Stimulated activated CD4-positive, alpha-beta T cell treated with anti-CD3 and anti-CD28 coated beads, Interleukin-15, amount 100 ng/mL, for 24 hours (primary cell): ENCODE measurements at regions not wholly inside any gene's neighbourhood (a gene's known extent, or its start where the extent isn't known, plus 50 kb on each side); places are given as distances from the start of the nearest gene placed in this dataset.

Experiments
- DNase-seq: peaks from one replicate; pipeline ENCODE4 v3.0.0-alpha.2; 2020

GRCh38 chr10:88062385-88062784 lies 199.0 kb downstream of the PTEN start:
- no peak for DNase-seq

GRCh38 chr10:88062798-88063472 lies 199.5 kb downstream of the PTEN start:
- no peak for DNase-seq

DNA sequence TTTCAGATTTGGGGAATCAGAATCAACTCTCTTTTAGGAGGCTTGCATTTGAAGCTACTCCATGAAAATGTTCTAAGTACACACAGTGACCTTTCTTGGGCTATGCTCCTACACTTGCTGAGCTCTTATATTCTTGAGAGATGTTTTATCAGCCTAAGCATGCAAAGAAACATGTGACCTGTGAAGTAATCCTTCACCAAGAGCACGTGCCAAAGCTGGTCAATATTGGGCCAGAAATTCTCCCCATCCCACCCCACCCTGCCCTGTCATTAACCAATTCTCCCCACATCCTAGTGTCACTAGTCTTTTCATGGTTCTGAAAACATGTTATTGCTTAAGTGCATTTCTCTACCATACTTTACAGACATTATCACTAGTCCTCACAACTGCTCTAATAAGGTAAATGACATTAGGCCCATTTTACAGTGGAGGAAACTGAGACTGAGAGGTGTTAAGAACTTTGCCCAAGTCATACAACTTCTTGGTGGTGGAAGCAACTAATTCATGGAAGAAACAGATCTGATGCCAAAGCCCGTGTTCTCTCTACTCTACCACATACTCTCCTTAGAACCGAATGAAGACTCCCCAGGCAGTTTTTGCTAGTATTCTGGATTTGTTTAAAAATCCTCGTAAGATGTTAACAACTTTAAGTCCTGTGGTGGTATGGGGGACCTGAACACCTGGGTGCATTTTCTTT lies 200.6 kb downstream of the PTEN start:
- no peak for DNase-seq

DNA sequence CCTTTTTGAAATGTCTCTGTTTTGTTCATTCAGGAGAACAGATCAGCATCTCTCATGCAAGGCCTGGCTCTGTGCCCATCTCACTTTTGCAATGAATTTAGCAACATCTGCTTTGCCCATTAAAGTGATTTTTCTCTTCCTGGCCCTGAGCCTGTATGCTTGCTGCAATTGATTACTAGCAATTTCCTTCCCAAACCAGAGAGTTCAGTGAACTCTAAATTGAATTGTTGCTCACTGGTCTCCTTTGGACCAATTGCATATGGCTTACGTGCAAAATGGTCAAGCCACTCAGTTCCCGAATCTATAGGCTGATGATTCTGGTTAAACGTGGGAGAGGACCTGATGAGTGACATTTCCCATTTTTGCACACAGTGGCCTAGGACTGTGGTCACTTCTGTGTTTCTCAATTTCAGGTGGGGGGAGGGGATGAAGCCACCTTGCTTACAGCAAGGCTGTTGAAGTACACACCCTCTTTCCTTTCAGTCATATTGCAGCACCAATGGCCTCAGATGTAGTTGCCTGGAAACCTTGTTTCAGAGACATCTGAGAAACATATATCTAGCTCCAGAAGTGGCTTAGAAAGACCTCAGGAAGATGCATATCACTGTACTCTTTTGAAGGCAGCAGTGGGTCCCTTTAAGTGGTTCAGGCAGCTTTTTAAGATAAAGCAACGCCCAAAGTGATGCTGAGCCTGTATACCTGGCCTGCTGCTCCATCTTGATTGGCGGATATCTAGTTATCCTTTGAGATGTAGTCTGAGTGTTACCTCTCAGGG lies 201.4 kb downstream of the PTEN start:
- DNase-seq: peak; percentile 39

GRCh38 chr10:88065383-88066049 lies 202.1 kb downstream of the PTEN start:
- DNase-seq: peak; percentile 59

DNA sequence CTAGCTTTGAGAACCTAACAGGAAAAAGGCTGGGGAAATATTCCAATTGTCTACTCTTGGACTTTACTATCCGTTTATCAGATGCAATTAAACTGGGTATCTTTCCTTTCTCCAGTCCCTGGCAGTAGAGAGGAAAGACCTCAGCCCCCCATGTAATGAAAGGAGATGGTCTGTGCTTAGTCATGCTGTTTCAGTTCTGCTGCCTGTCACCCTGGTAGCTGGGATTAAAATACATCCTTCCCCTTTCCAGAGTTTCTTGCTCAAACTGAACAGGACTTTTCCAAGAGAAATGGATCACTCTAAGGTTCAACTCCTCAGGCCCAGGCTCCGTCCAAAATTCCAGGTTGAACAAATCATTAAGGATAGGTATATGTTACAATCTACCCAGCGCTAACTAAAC lies 202.9 kb downstream of the PTEN start:
- DNase-seq: no peak

DNA sequence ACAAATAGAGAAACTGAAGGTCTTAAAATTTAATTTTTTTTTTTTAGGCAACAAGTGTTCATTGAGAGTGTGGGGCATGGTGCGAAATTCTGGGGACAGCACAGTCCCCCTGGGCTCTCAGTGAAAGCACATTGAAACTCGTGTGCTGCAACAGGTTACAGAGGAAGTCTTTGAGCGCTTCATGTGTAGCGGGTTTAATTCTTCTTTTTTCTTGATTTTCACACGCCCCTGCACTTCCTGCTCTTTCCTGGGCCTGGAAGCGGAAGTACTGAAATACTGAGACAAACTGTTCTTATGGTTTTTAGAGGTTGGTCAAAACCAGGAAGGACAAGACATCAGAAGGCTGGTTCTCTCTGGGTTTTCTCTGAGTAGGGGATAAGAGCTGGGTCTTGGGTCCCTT lies 203.5 kb downstream of the PTEN start:
- DNase-seq: peak; percentile 18

DNA sequence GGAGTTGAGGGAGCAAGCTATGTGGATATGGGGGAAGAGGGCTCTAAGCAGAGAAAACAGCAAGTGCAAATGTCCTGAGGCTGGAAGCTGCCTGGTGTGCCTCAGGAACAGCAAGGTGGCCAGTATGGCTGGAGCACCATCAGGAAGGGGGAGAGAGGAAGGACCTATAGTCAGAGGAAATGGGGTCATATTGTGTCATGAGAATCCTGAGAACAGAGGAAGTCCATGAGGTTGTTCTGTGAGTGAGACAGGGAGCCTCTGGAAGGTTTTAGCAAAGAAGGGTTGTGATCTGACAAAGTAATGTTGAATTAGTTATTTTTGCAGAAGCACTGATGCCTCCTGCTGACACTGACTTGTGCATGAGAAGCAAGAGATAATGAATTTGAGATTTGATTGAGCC lies 204.3 kb downstream of the PTEN start:
- no peak for DNase-seq

DNA sequence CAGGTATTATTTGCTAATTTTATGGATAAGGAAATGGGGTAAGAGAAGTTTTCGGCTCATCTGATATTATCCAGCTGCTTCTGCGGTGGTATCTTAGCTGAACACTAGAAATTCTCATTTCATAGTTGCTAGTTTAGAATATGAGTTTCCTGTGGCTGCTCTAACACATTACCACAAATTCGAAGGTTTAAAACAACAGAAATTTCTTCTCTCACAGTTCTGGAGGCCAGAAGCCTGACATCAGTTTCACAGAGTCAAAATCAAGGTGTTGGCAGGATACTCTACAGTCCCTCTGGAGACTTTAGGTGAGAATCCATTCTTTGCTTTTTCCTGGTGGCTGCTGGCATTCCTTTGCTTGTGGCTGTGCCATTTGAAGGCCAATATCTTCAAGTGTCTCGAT lies 205.9 kb downstream of the PTEN start:
- no peak for DNase-seq

- DNase-seq: no peak
Observed at GRCh38 chr10:88070080-88070880, 206.9 kb downstream of the PTEN start.

- DNase-seq: no peak
Observed at GRCh38 chr10:88071879-88072278, 208.5 kb downstream of the PTEN start.

- DNase-seq: no peak
Observed at GRCh38 chr10:88073682-88074081, 210.3 kb downstream of the PTEN start.

GRCh38 chr10:88074971-88075370 lies 211.5 kb downstream of the PTEN start:
- DNase-seq: no peak

DNA sequence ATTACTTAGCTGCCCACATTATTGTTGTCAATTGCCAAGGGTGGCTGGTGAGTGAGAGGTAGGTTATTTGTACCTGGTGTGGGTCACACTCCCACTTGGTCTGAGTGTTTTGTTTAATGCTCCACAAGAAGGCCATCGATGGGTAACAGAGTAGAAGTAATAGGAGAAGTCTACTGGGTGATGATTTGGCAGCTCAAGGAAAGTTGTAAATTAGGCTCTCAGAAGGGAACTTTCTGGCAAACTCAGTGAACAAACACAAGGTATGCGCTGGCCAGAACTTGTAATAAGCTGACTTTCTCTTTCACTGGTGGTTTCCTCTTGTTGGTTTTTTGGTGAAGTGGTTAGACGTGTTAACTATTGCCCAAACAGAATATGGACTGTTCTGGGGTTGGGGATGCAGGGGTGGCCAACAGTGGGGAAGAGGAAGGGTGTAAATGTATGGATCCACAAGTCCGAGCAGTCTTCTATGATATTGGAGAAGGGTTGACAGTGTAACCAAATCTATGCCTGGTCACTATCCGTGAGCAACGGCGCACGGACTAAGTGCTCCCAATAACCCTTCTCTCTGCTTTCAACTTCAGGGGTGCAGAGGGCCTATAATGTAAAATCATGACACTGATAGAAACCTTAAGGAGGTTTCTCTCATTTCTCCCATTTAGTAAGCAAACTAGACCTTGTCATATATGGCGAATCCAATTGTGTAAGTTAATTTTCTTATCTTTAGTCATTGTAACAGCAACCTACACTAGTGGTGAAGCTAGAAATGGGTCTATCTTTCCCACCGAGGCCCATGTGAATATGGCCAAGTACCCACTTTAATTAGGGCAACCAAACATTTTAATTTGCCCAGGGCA lies 212.8 kb downstream of the PTEN start:
- DNase-seq: no peak

DNA sequence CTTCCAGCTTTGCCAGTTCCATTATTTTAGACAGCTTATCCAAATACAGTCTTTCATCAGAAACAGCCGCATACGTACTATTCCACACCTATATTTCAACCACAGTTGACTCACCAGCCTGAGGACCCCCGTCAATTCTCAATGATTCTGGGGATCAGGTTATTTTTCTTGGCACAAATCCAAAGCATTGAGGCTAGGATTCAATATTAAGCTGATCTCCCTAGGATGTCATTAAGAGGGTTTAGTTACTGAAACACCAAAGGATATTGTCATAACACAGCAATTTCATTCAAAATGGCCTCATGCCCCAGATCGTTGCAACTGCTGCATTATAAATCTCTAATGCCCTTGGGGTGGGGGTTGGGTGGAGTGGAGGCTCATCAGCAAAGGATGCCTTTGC lies 214.6 kb downstream of the PTEN start:
- no peak for DNase-seq

GRCh38 chr10:88080213-88080612 lies 216.8 kb downstream of the PTEN start:
- no peak for DNase-seq

- DNase-seq: no peak
Observed at GRCh38 chr10:88081457-88082054, 218.1 kb downstream of the PTEN start.

- DNase-seq: no peak
Observed at GRCh38 chr10:88082391-88082790, 219.0 kb downstream of the PTEN start.

DNA sequence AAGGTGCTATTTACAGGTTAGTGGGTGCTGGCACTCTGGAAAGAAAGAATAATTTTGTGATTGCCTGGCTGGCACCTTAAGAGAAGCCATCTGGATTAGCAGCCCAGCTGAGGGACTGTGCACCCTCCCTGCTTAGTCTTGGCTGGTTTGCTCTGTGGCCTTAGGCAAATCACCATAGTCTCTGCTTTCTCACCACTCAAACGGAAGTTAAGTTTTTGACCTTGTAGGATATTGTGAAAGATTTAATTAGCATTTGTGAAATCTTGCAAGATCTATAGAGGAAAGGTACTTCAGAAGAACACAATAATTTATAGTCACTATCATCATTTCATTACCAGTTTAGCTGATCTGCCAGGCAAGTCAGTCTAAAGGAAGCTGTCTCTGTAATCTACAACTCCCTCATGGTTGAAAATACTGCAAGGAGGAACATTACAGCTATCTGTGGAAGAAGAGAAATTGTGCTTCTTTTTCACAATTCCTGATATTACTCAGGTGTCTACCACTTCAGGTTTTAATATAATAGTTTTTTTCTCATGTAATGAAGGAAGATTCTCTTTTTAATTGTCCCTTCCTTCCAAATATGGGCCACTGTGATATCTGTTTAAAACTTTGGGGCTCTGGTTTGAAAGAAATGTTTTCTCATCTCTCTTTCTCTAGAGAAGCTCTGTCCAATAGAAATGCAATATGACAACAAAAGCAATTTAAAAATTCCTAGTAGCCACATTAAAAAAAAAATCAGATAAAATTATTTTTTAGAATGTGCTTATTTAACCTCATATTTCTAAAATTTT lies 219.6 kb downstream of the PTEN start:
- DNase-seq: no peak

DNA sequence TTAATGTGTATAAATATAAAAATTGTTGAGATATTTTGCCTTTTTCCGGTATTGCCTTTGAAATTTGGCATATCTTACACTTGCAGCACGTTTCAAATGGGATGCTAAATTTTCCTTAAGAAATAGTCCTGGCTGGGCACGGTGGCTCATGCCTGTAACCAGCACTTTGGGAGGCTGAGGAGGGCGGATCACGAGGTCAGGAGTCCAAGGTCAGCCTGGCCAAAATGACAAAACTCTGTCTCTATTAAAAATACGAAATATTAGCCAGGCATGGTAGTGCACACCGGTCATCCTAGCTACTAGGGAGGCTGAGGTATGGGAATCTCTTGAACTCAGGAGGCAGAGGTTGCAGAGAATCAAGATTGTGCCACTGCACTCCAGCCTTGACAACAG lies 220.2 kb downstream of the PTEN start:
- DNase-seq: no peak
